ENCODE measurements at regions not wholly inside any gene's neighbourhood (a gene's known extent, or its start where the extent isn't known, plus 50 kb on each side); places are given as distances from the start of the nearest gene placed in this dataset.

DNA sequence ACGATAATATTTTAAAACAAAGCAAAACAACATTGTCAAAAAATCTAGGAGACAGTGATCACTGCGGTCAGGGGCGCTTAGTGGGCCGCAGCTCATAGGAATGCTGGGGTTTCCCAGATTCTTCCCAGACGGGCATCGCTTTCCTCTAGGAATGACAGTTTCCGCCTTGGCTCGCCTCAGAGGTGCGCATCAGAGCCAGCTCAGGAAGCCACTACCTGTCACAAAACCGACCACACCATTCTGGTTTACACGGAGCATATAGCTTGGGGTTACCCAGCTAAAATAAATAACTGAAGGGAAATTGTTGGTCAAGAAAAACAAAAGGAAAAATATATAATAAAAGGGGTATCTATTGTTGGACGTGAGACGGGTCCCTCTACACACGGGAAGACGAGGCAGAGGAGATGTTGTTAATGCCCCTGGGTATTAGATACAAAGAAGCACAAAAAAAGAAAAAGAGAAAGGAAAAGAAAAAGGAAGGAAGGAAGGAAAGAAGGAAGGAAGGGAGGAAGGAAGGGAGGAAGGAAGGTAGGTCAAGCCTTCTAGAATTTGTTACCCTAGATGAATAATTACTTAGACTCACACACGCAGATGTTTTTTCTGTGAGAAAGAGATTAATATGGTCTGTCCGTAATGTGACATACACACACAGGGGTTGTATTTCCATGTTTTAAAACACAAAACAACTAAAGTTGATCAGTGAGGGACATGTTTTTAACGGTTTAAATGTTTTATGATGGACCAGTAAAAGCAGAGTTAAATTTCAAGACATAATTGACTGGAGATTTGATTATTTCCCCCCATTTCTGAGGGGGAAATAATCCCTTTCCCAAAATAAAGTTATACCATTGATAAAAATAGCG is 292.4 kb upstream of the NFE2L3 start:
- H3K27me3 Mint-ChIP-seq (ENCODE audit: low read depth): peaks cover 32% of the 10 kb centered on the region
- H3K4me1 Mint-ChIP-seq (ENCODE audit: low read depth): peaks cover 53% of the 10 kb centered on the region
- intact Hi-C loops (cut with micrococcal nuclease): loop anchor here (5.0 to 10.0 kb wide), 5 partner anchors 515 to 1383 kb away; partner anchors contain the start of genes EVX1, HOXA1 and HOXA3
- no peak for DNase-seq (ENCODE audit: low spot score)
- no peak overlapping the region for H3K4me3 Mint-ChIP-seq (ENCODE audit: low read depth)
- H3K36me3 Mint-ChIP-seq (ENCODE audit: low read depth): peaks cover 14% of the 10 kb centered on the region
- no peaks in the 10 kb centered on the region for H3K9me3 Mint-ChIP-seq
- H3K27ac Mint-ChIP-seq: peak overlapping the region; percentile 89

DNA sequence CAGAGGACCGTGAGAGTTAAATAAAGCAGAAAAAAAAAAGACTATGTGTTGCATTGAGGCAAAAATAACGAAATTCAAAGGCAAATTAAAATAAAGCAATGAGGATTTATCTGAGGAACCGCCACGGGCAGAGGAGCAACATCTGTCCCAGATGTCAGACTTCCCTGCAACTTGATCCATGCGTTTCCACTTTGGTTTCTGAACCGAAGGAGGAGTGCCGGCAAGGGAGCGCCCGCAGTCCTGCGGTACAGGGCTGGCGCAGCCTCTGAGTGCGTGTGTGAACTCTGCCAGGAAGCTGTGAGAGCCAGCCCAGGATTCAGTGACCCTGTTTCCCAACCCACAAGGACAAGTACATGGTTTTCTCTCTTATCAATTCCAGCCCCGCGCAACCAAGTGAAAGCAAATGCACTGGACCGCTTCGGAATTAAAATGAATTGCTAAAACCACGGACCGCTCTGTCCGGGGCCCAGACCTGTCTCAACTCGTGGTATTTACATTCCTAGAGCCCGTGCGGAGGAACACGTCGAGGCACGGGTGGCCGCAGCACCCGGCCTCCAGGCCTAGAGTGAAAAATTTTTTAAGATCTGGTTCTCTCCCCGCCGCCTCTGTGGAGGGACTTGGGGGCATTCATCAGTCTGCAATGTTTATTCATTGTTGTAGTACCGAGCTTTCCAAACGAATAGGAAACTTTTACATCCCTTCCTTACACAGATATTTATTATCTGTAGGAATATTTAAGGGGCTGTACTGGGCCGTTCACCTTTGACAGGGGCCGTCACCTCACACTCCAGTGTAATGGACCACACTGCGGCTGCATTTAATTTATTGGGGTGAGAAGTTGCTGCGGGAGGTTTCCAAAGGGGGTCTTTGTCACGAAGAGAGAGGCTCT is 291.5 kb upstream of the NFE2L3 start:
- Mint-ChIP-seq H3K27me3 (ENCODE audit: low read depth) (peaks cover 37% of the 10 kb centered on the region), H3K4me1 (ENCODE audit: low read depth) (peaks cover 48% of the 10 kb centered on the region), H3K4me3 (ENCODE audit: low read depth) (no peak overlapping the region), H3K36me3 (ENCODE audit: low read depth) (peaks cover 14% of the 10 kb centered on the region), H3K9me3 (no peaks in the 10 kb centered on the region), H3K27ac (peak overlapping the region; percentile 89)
- DNase-seq (ENCODE audit: low spot score): no peak
- intact Hi-C loops (cut with micrococcal nuclease): loop anchor here (5.0 to 10.0 kb wide), 2 partner anchors 514 to 1292 kb away; partner anchors contain the start of gene HOXA3

DNA sequence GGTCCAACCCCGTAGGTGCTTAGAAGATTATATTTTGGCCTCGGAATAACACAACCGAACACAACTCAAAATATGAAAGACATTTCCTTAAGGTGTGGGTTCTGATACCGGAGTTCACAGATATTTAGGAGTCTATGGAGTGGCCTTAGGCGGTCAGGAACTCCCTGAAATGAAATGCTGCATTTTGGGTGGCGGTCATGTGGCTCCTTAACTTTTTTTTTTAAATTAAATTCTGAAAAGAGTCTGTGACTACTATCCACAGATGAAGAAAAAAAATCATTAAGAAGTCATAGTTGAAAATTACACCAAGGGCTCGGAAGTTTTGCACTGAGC is 290.9 kb upstream of the NFE2L3 start:
- intact Hi-C loops (cut with micrococcal nuclease): loop anchor here (5.0 to 10.0 kb wide), 2 partner anchors 514 to 1291 kb away; partner anchors contain the start of gene HOXA3
- peaks cover 46% of the 10 kb centered on the region for H3K4me1 Mint-ChIP-seq (ENCODE audit: low read depth)
- H3K36me3 Mint-ChIP-seq (ENCODE audit: low read depth): peaks cover 14% of the 10 kb centered on the region

DNA sequence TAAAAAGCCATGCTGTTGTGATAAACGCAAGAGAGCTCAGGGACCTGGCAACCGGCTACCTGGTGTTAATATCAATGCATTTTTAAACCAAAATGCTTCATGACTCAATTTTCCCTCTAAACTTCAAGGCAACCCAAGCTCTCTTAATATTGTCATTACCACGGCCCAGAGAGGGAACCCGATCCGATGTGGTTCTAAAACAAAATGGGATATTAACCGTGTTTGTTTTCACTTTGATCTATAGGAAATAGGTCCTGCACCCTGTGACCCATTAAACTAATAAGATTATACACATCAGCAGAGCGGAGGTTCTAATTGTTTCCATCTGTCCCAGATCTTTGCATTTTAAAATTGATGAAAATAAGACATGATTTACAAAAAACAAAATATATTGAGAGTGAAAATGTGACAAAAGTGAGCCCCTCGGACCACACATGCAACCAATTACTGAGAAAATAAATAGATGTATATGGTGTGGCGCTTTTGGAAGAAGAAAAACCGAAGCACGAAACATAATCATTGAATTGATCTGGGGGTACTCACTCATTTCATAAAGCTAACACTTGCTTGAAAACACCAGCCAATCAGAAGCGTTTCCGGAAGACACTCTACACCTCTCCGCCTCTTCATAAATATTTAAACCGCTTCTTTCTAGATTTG is 290.3 kb upstream of the NFE2L3 start:
- H3K36me3 Mint-ChIP-seq (ENCODE audit: low read depth): peaks cover 14% of the 10 kb centered on the region
- no peaks in the 10 kb centered on the region for H3K9me3 Mint-ChIP-seq
- no peak overlapping the region for H3K4me3 Mint-ChIP-seq (ENCODE audit: low read depth)
- peaks cover 46% of the 10 kb centered on the region for H3K4me1 Mint-ChIP-seq (ENCODE audit: low read depth)
- intact Hi-C loops (cut with micrococcal nuclease): loop anchor here (1.0 to 10.0 kb wide), 8 partner anchors 7 to 1291 kb away; partner anchors contain the start of genes CYCS, HNRNPA2B1, HOXA3 and NFE2L3
- peak overlapping the region; percentile 89 for H3K27ac Mint-ChIP-seq
- peaks cover 49% of the 10 kb centered on the region for H3K27me3 Mint-ChIP-seq (ENCODE audit: low read depth)
- DNase-seq (ENCODE audit: low spot score): no peak

More for the DNA sequence above, 290.9 kb upstream of the NFE2L3 start:
- H3K27ac Mint-ChIP-seq: peak overlapping the region; percentile 89
- H3K4me3 Mint-ChIP-seq (ENCODE audit: low read depth): no peak overlapping the region
- DNase-seq (ENCODE audit: low spot score): no peak
- peaks cover 43% of the 10 kb centered on the region for H3K27me3 Mint-ChIP-seq (ENCODE audit: low read depth)
- no peaks in the 10 kb centered on the region for H3K9me3 Mint-ChIP-seq

DNA sequence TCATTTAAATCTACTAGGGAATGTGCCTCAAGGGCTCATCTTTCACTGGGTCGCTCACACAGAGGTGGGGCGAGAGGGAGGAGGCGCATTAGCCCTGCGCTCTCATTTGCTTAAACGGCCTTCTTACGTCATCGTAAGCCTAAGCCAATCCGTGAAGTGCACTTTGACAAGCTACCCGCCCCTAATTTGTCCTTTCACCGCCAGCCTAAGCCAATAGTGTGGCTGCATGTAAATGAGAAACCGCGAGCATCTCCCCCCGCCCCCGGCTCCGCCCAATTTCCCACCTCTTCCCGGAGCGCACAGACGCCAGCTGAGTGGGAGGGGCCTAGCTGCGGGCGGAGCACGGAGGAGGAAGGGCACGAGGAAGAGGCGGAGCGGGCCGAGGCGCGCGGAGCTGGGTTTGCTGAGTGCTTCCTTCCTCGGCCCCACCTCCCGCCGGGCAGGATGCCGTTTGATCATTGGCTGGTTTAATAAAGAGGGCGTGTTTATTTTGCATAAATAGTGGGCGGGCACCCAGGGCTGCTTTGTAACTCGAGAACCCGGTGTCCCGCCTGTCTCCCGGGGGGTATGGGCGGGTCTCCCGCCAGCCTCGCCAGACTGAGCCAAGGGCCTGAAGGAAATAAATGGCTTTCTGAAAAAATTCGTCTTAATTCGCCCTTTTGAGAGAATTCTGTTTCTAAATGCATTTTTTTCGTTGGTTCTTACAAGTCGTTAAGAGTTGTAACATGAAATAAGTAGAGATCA is 289.6 kb upstream of the NFE2L3 start:
- DNase-seq (ENCODE audit: low spot score): peak; percentile 99
- intact Hi-C loops (cut with micrococcal nuclease): loop anchor here (1.0 to 10.0 kb wide), 8 partner anchors 8 to 1290 kb away; partner anchors contain the start of genes CYCS, HNRNPA2B1, HOXA3 and NFE2L3
- Mint-ChIP-seq H3K4me1 (ENCODE audit: low read depth) (peaks cover 46% of the 10 kb centered on the region), H3K27me3 (ENCODE audit: low read depth) (peaks cover 52% of the 10 kb centered on the region), H3K9me3 (no peaks in the 10 kb centered on the region), H3K4me3 (ENCODE audit: low read depth) (peak overlapping the region; percentile 63), H3K27ac (peak overlapping the region; percentile 89), H3K36me3 (ENCODE audit: low read depth) (peaks cover 14% of the 10 kb centered on the region)

DNA sequence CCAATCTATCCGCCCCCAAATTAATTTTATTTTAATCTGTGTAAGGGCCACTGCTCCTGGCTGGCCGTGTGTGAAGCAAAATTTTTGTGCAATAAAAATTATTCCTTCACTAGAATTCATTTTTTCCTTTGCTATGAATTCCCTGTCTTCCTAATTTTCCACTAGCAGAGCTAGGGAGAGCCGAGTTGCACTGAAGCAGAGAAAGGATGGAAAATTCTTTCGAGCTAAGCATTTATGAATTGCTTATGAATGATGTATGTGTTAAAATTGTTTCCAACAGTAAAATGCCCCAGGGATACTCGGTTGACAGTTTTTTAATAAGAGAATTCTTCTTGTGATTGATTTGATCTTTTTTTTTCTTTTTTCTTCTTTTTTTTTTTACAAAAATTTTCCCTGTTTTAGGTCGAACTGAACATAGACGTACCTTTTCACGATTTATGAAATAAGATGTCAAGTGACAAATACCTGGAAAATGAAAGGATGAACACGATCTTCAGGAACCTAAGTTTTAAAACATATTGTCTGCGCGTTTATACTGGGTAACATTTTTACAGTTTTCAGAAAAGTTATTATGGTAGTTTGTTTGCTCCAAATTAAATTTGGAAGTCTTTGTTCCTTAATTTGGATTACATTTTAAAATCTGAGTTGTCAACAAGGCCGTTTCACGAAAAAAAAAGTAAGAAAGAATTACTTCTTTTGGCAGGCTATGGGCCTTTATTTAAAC is 288.8 kb upstream of the NFE2L3 start:
- intact Hi-C loops (cut with micrococcal nuclease): loop anchor here (2.0 to 10.0 kb wide), 5 partner anchors 106 to 1289 kb away; partner anchors contain the start of genes CYCS, HOXA3 and NFE2L3
- Mint-ChIP-seq H3K27ac (no peak overlapping the region), H3K4me3 (ENCODE audit: low read depth) (peak overlapping the region; percentile 63), H3K4me1 (ENCODE audit: low read depth) (peaks cover 46% of the 10 kb centered on the region), H3K27me3 (ENCODE audit: low read depth) (peaks cover 59% of the 10 kb centered on the region), H3K36me3 (ENCODE audit: low read depth) (peaks cover 14% of the 10 kb centered on the region), H3K9me3 (no peaks in the 10 kb centered on the region)
- DNase-seq (ENCODE audit: low spot score): no peak

DNA sequence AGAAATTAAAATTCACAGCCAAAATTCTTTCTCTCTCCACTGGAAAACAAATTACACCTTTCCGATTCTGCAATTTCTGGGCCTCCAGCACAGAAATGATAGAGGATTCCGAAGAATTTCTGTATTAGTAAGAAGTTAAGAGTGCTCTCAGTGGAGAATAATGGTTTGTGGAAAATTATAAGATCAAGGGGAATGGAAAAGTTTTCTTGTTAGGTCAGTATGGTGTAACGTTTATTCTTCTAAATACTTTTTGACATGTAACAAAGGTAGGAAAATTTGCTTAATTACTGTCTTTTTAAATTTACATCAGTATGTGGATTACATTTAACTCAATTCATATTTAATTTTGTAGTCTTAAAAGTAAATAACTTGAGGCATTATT is 288.3 kb upstream of the NFE2L3 start:
- Mint-ChIP-seq H3K27ac (no peak overlapping the region), H3K4me3 (ENCODE audit: low read depth) (no peak overlapping the region), H3K9me3 (no peaks in the 10 kb centered on the region)

DNA sequence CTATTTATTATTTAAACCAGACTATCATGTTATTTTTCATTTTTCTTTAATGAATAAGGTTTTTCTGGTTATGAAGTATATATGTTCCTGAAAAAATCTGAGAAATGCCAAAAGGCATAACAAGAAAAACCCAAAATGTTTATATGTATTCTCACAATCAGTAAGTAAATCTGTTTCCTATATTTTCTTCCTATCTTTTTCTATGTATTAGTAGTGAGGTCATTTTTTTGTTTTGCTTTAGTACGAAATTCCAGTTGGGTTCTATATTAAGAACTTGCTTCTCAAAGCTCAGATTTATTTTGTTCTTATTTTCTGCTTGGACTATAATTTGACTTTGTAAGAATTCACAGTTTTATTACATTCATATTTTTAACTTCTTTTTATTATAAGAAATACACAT is 287.5 kb upstream of the NFE2L3 start:
- Mint-ChIP-seq H3K27ac (no peak overlapping the region), H3K4me1 (ENCODE audit: low read depth) (peaks cover 36% of the 10 kb centered on the region), H3K4me3 (ENCODE audit: low read depth) (no peak overlapping the region), H3K9me3 (no peaks in the 10 kb centered on the region), H3K27me3 (ENCODE audit: low read depth) (peaks cover 68% of the 10 kb centered on the region), H3K36me3 (ENCODE audit: low read depth) (peaks cover 5% of the 10 kb centered on the region)
- no peak for DNase-seq (ENCODE audit: low spot score)
- intact Hi-C loops (cut with micrococcal nuclease): loop anchor here (5.0 to 10.0 kb wide), 2 partner anchors 510 to 1288 kb away; partner anchors contain the start of gene HOXA3

More for the DNA sequence above, 288.3 kb upstream of the NFE2L3 start:
- intact Hi-C loops (cut with micrococcal nuclease): loop anchor here (2.0 to 10.0 kb wide), 5 partner anchors 105 to 1289 kb away; partner anchors contain the start of genes CYCS, HOXA3 and NFE2L3
- Mint-ChIP-seq H3K4me1 (ENCODE audit: low read depth) (peaks cover 44% of the 10 kb centered on the region), H3K27me3 (ENCODE audit: low read depth) (peaks cover 64% of the 10 kb centered on the region), H3K36me3 (ENCODE audit: low read depth) (peaks cover 12% of the 10 kb centered on the region)
- no peak for DNase-seq (ENCODE audit: low spot score)

DNA sequence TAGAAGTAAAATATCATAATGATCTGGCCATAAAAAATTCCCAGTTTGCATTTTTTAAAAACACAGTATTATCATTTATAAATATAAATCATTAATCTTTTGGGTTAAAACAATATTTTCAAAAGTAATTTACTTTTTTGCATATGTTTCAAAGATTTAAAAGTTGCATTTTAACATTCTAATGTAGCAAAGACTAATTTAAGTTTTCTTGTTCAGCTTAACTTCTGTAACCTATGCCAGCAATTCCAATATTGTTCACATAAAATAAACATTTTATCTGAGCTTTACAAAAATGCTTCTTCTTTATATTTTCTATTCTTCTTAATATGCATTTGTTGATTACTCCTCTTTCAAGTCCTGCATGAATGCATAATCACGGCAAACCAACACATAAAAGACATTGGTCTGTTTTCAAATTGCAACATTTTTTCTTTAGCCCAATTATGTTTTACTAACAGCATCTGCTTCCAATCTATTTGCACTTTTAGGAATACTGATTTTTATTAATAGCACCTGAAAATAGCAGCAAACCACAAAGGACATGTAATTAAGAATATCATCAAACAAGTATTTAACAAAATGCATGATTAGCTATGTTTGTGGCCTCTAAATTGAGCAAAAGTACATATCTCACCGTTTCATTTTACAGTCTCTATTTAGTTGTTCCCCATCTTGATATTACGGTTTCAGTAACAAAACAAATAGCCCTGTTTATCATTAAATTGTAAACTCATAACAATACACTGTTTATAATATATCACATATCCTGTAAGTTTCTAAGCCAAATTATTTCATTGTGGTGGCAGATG is 286.9 kb upstream of the NFE2L3 start:
- H3K4me3 Mint-ChIP-seq (ENCODE audit: low read depth): no peak overlapping the region
- DNase-seq (ENCODE audit: low spot score): no peak
- H3K27me3 Mint-ChIP-seq (ENCODE audit: low read depth): peaks cover 68% of the 10 kb centered on the region
- H3K27ac Mint-ChIP-seq: no peak overlapping the region
- H3K9me3 Mint-ChIP-seq: no peaks in the 10 kb centered on the region
- intact Hi-C loops (cut with micrococcal nuclease): loop anchor here (5.0 to 10.0 kb wide), 2 partner anchors 510 to 1287 kb away; partner anchors contain the start of gene HOXA3
- H3K36me3 Mint-ChIP-seq (ENCODE audit: low read depth): peaks cover 2% of the 10 kb centered on the region
- H3K4me1 Mint-ChIP-seq (ENCODE audit: low read depth): peaks cover 30% of the 10 kb centered on the region

DNA sequence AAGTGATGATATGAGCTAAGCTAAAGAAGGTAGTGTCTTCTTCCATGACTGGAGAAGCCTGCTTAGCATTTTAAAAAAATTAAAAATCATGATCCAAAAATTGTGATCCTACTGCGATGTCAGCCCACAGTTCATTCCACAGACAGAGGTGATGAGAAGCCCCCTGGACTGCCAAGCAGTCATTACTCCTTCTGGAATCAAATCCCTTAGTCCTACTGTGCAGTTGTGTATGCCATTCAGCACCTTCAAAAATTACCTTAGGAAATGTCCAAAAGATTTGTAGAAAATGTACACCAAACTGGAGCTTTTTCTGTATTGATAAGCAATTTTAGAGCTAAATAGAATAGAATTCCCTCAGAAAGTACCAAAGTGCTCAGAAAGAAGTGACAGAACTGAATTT is 283.5 kb upstream of the NFE2L3 start:
- Mint-ChIP-seq H3K9me3 (no peaks in the 10 kb centered on the region), H3K27me3 (ENCODE audit: low read depth) (peaks cover 66% of the 10 kb centered on the region), H3K4me1 (ENCODE audit: low read depth) (peaks cover 3% of the 10 kb centered on the region), H3K27ac (no peak overlapping the region), H3K4me3 (ENCODE audit: low read depth) (no peak overlapping the region), H3K36me3 (ENCODE audit: low read depth) (no peaks in the 10 kb centered on the region)
- intact Hi-C loops (cut with micrococcal nuclease): loop anchor here (10.0 kb wide), 1 partner anchor 506 kb away; no protein-coding TSS in a partner anchor
- DNase-seq (ENCODE audit: low spot score): no peak

Measured in activated T-helper 2 cell treated with anti-CD3 and anti-CD28 coated beads, Interferon-gamma antibody, Interleukin-2, Interleukin-4, amounts not matched to agents 10 μg/mL and 5 μg/mL and 100 μg/mL, durations not matched to agents 14 hours and 24 hours and 36 hours (primary cell).